Smooth muscle cell (in vitro differentiated cells): ENCODE measurements at regions not wholly inside any gene's neighbourhood (a gene's known extent, or its start where the extent isn't known, plus 50 kb on each side); places are given as distances from the start of the nearest gene placed in this dataset.

Experiments
- DNase-seq: peaks from one replicate; lab custom pipeline; 2025; ENCODE audit not compliant: unreplicated experiment; lab: John Stamatoyannopoulos, UW
- H2AFZ ChIP-seq: fragments of 200-600 bp; sonication (generic); 2 replicates; pipeline ENCODE4 v1.6.0; 2016; ENCODE audit warnings: antibody characterized with exemption, low read depth, mild to moderate bottlenecking
- H3F3A ChIP-seq: fragments of 200-600 bp; sonication (generic); 2 replicates; pipeline ENCODE4 v1.6.0; 2017; ENCODE audit warnings: antibody characterized with exemption, low read depth
- H3K27ac ChIP-seq: fragments of 200-600 bp; sonication (generic); 2 replicates; pipeline ENCODE4 v1.5.1; 2016; ENCODE audit warnings: low read depth, mild to moderate bottlenecking
- H3K27me3 ChIP-seq: fragments of 200-600 bp; sonication (generic); 2 replicates; pipeline ENCODE4 v1.6.1; 2016; ENCODE audit warnings: low read depth, mild to moderate bottlenecking
- H3K36me3 ChIP-seq: fragments of 200-600 bp; sonication (generic); 2 replicates; pipeline ENCODE4 v1.5.1; 2016; ENCODE audit warnings: low read depth
- H3K4me1 ChIP-seq: fragments of 200-600 bp; sonication (generic); 2 replicates; pipeline ENCODE4 v1.5.1; 2016; ENCODE audit warnings: low read depth
- H3K4me2 ChIP-seq: fragments of 200-600 bp; sonication (generic); 2 replicates; pipeline ENCODE4 v1.6.0; 2016; ENCODE audit warnings: mild to moderate bottlenecking
- H3K4me3 ChIP-seq: fragments of 200-600 bp; sonication (generic); 2 replicates; pipeline ENCODE4 v1.5.1; 2016; ENCODE audit warnings: mild to moderate bottlenecking
- H3K79me2 ChIP-seq: fragments of 200-600 bp; sonication (generic); 2 replicates; pipeline ENCODE4 v1.6.0; 2016; ENCODE audit warnings: low read depth, mild to moderate bottlenecking
- H3K9ac ChIP-seq: fragments of 200-600 bp; sonication (generic); 2 replicates; pipeline ENCODE4 v1.6.0; 2016; ENCODE audit warnings: low read depth
- H3K9me3 ChIP-seq: fragments of 200-600 bp; sonication (generic); replicated peaks from 2 replicates; pipeline ENCODE4 v1.5.1; 2016; ENCODE audit warnings: low read depth
- H4K20me1 ChIP-seq: fragments of 200-600 bp; sonication (generic); 2 replicates; pipeline ENCODE4 v1.6.0; 2016; ENCODE audit warnings: low read depth
- WGBS: methylation state at CpG from one replicate; pipeline ENCODE4 v1.1.7; 2016; ENCODE audit warnings: low lambda C conversion rate; 5-methylcytosine and 5-hydroxymethylcytosine counted together
- TF ChIP-seq, protein P1 (sequence below): fragments of 200-600 bp; sonication (generic); IDR thresholded peaks from 2 replicates; pipeline ENCODE4 v1.5.1; 2017; ENCODE audit warnings: borderline replicate concordance, mild to moderate bottlenecking, antibody characterized with exemption; ENCODE audit not compliant: insufficient read depth, poor library complexity, severe bottlenecking

DNA sequence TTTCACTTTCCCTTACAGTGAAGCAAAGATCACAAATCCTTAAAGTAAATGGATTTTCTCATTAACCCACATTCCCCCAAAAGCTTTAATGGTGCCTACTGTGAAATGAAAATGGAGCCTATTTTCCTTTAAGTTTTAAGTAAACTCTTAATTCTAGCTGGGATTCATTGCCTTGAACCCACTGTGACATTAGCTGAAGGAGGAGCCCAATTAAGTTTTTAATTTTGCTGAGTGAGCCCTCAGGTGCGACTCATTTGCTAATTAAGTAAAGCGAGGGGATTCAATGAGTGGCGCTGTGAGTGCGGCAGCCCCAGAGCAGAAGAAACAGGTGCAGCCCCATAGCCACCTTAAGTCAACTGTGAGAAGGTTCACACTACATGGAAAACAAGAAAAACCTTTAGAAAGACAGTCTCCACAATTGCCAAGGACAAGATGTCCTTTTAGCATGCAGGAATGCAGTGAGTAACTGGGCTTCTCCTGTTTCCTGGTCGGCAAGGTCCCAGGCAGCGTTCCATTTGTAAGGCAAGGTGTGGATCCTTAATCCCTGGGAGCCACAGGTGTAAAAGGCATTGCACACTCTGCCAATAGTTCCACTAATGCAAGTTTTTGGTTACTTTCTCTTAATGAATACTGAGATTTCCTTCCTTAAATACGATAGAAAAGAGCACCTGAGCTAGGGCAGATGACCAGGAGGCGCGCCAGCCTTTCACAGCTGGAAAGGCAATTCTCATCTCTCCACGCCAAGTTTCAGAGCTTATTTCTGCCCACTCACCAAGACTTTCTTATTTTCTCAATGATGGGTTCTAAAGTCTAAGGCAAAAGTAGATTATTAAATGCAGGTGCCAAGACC lies 87.7 kb downstream of the TMEM18 start:
- Histone ChIP-seq H3K4me1 (peaks cover 9% of the 10 kb centered on the region), H3F3A (no peaks in the 10 kb centered on the region), H3K9me3 (no peaks in the 10 kb centered on the region)

DNA sequence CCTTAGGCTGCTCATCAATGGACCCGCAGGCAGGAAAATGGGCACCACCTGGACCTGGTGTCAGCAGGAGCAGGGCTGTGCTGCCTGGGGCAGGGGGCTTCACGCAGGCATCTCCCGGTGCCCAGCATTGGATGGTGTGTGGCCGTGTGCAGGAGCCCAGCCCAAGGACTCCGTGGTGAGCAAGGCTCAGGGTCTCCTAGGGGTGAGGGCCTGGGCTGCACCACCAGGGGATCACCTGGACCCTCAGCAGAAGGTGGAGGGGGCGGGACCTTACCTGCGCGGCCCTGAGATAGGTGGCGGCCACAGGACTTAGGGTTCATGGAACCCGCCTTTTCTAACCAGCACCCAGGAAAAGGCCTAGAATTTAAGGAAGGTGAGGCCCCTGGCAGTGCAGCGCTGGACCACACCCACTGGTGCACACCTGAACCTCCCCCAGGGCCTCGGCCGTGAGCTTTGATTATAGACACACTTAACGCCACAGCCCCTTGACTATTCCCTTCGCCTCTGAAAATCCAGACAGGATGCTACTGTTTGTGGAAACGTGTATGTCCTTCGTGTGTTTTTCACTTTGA lies 89.0 kb downstream of the TMEM18 start:
- Histone ChIP-seq H3K79me2 (no peaks in the 10 kb centered on the region), H2AFZ (no peak overlapping the region), H3K27me3 (no peaks in the 10 kb centered on the region), H3K4me3 (no peak overlapping the region), H3K9me3 (no peaks in the 10 kb centered on the region), H3K4me1 (peaks cover 9% of the 10 kb centered on the region), H3K4me2 (no peak overlapping the region), H4K20me1 (no peaks in the 10 kb centered on the region), H3K9ac (no peak overlapping the region), H3K36me3 (no peaks in the 10 kb centered on the region), H3F3A (no peaks in the 10 kb centered on the region), H3K27ac (no peak overlapping the region)
- TF ChIP-seq, protein P1, sequence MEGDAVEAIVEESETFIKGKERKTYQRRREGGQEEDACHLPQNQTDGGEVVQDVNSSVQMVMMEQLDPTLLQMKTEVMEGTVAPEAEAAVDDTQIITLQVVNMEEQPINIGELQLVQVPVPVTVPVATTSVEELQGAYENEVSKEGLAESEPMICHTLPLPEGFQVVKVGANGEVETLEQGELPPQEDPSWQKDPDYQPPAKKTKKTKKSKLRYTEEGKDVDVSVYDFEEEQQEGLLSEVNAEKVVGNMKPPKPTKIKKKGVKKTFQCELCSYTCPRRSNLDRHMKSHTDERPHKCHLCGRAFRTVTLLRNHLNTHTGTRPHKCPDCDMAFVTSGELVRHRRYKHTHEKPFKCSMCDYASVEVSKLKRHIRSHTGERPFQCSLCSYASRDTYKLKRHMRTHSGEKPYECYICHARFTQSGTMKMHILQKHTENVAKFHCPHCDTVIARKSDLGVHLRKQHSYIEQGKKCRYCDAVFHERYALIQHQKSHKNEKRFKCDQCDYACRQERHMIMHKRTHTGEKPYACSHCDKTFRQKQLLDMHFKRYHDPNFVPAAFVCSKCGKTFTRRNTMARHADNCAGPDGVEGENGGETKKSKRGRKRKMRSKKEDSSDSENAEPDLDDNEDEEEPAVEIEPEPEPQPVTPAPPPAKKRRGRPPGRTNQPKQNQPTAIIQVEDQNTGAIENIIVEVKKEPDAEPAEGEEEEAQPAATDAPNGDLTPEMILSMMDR = no peak
- no peak for DNase-seq
- WGBS = 95% methylated on average over 17 of the region's 17 CpGs

More for the DNA sequence above, 87.7 kb downstream of the TMEM18 start:
- Histone ChIP-seq H3K27me3 (no peaks in the 10 kb centered on the region), H2AFZ (no peak overlapping the region), H3K4me2 (no peak overlapping the region), H3K27ac (no peak overlapping the region), H3K9ac (no peak overlapping the region), H3K4me3 (no peak overlapping the region), H4K20me1 (no peaks in the 10 kb centered on the region), H3K36me3 (no peaks in the 10 kb centered on the region), H3K79me2 (no peaks in the 10 kb centered on the region)
- DNase-seq = no peak
- WGBS = 85% methylated on average over 10 of the region's 10 CpGs
- TF ChIP-seq, protein P1 = no peak

DNA sequence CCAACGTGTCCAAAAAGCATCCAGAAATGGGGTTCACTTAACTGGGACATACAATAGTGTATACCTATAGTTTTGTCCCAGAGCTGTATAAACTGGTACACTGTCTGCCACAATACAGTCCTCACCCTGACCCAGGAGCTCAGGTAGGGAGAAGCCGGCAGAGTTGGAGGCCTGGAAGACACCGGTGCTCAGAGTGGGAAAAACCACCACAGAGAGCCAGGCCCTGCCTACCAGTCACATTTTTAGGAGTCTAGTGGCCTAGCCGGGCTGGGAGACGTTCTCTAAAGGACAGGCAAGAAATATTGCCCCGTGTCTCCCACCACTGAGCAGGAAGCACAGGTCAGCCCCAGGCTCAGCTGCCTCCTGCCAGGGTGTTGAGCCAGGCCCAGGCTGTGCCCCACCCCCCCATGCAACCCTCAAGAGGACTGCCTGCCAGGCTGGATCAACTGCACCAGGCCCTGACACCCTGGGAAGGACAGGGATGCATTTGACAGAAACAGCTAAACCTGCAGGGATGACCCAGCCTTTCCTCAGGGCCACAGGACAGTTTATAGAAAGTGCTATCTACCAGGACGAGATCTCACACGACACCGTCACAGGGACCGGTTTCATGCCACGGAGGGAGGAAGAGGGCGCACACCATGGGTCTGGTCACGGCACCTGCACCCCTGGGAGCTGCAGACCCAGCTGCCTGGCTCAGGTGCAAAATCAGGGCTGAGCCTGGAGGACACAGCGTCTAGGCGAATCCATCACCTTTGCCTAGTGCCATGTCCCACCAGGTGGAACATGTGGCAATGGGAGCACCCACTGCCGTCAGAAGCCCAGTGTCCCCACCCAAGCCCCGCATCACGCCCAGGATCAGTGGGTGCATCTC lies 89.9 kb downstream of the TMEM18 start:
- H3K36me3 ChIP-seq = no peaks in the 10 kb centered on the region
- H3K79me2 ChIP-seq = no peaks in the 10 kb centered on the region
- no peaks in the 10 kb centered on the region for H4K20me1 ChIP-seq
- no peak overlapping the region for H3K27ac ChIP-seq
- WGBS = 91% methylated on average over 18 of the region's 18 CpGs
- no peak for DNase-seq
- H3K4me1 ChIP-seq = peaks cover 9% of the 10 kb centered on the region
- TF ChIP-seq, protein P1 = no peak
- no peak overlapping the region for H3K4me3 ChIP-seq
- no peaks in the 10 kb centered on the region for H3K27me3 ChIP-seq
- H3F3A ChIP-seq = no peaks in the 10 kb centered on the region
- no peak overlapping the region for H3K9ac ChIP-seq
- H3K9me3 ChIP-seq = no peaks in the 10 kb centered on the region
- H3K4me2 ChIP-seq = no peak overlapping the region
- no peak overlapping the region for H2AFZ ChIP-seq
